Liver (tissue), 3 donors: ENCODE measurements at regions not wholly inside any gene's neighbourhood (a gene's known extent, or its start where the extent isn't known, plus 50 kb on each side); places are given as distances from the start of the nearest gene placed in this dataset.

Source experiments
- GABPA ChIP-seq, 2 donors: IDR thresholded peaks in 1 of 2; conservative IDR thresholded peaks in 1 of 2; 2 replicates each; pipeline ENCODE4 v1.6.1; 2016; ENCODE audit warnings: antibody characterized with exemption in 2 of 2, mild to moderate bottlenecking in 1 of 2, moderate library complexity in 1 of 2
- JUND ChIP-seq, 2 donors: IDR thresholded peaks; 2 replicates each; pipeline ENCODE4 v1.6.1; 2016; ENCODE audit warnings: antibody characterized with exemption in 2 of 2
- RAD21 ChIP-seq, 2 donors: IDR thresholded peaks; 2 replicates each; pipeline ENCODE4 v1.6.1; 2016; ENCODE audit warnings: antibody characterized with exemption in 2 of 2, mild to moderate bottlenecking in 2 of 2
- SP1 ChIP-seq: IDR thresholded peaks from 2 replicates; pipeline ENCODE4 v1.6.1; 2018; ENCODE audit warnings: antibody characterized with exemption, mild to moderate bottlenecking
- TAF1 ChIP-seq: conservative IDR thresholded peaks from 2 replicates; pipeline ENCODE4 v1.6.1; 2016; ENCODE audit warnings: antibody characterized with exemption, mild to moderate bottlenecking
- YY1 ChIP-seq: IDR thresholded peaks from 2 replicates; pipeline ENCODE4 v1.6.1; 2016; ENCODE audit warnings: antibody characterized with exemption, mild to moderate bottlenecking
- TF ChIP-seq, protein P1 (sequence below): fragments of 150-350 bp; IDR thresholded peaks from 2 replicates; pipeline ENCODE4 v1.5.1; 2017; ENCODE audit warnings: improper control_type of control experiment, low read depth, low read length; ENCODE audit not compliant: missing input control
- TF ChIP-seq, protein P2 (sequence below): IDR thresholded peaks from 2 replicates; pipeline ENCODE4 v1.6.1; 2016; ENCODE audit warnings: antibody characterized with exemption
- TF ChIP-seq, protein P3 (sequence below): IDR thresholded peaks from 2 replicates; pipeline ENCODE4 v1.6.1; 2016; ENCODE audit warnings: antibody characterized with exemption
- TF ChIP-seq, protein P4 (sequence below): IDR thresholded peaks from 2 replicates; pipeline ENCODE4 v1.6.1; 2016; ENCODE audit warnings: antibody characterized with exemption
- TF ChIP-seq, protein P5 (sequence below): IDR thresholded peaks from 2 replicates; pipeline ENCODE4 v1.6.1; 2016; ENCODE audit warnings: antibody characterized with exemption, mild to moderate bottlenecking
- donor health status: healthy.
- donor health status: healthy.

DNA sequence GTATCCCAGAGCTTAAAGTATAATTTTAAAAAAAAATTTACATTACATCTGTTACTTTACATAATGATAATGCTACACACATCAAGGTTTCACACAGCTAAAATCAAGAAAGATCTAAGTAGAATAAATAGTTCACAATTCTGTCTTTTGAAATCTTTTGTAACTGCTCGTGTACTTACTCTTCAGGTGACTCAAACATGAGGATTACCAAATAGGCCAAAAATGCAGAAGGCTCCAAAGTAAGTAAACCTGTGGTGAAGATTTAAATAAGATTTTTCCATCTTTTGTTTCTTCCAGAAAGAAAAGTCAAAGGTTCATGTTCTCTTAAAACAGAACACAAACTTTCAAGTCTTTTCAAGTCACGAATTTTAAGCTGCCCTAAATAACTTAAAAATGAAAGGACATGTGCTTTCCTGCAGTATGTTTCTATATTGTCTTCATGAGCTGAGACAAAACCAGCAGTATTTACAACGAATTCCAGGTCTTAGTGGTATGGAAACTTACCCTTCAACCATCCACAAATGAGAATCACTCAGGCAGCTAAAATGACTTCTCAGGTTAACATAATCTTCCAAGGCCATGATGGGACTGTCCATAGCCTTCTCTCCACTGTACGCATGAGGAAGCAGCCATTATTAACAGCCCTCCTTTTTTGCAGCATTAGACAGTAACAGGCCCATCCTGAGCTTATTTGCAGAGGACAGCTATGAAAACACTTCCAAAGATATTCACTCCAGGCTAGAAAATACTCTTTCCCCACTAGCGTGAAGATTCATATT is 172.8 kb upstream of the EDNRA start:
- TF ChIP-seq, protein P1, sequence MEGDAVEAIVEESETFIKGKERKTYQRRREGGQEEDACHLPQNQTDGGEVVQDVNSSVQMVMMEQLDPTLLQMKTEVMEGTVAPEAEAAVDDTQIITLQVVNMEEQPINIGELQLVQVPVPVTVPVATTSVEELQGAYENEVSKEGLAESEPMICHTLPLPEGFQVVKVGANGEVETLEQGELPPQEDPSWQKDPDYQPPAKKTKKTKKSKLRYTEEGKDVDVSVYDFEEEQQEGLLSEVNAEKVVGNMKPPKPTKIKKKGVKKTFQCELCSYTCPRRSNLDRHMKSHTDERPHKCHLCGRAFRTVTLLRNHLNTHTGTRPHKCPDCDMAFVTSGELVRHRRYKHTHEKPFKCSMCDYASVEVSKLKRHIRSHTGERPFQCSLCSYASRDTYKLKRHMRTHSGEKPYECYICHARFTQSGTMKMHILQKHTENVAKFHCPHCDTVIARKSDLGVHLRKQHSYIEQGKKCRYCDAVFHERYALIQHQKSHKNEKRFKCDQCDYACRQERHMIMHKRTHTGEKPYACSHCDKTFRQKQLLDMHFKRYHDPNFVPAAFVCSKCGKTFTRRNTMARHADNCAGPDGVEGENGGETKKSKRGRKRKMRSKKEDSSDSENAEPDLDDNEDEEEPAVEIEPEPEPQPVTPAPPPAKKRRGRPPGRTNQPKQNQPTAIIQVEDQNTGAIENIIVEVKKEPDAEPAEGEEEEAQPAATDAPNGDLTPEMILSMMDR, result no peak
- TF ChIP-seq, protein P2, sequence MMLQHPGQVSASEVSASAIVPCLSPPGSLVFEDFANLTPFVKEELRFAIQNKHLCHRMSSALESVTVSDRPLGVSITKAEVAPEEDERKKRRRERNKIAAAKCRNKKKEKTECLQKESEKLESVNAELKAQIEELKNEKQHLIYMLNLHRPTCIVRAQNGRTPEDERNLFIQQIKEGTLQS, result no peak
- TF ChIP-seq YY1 (no peak), RAD21 (IDR thresholded peaks at IDR 0.05) (no peak), TAF1 (no peak), SP1 (no peak), GABPA (IDR thresholded peaks at IDR 0.05 in 1 of 2, conservative IDR thresholded peaks at IDR 0.05 in 1 of 2) (no peak), JUND (IDR thresholded peaks at IDR 0.05) (no peak)
- TF ChIP-seq, protein P3, sequence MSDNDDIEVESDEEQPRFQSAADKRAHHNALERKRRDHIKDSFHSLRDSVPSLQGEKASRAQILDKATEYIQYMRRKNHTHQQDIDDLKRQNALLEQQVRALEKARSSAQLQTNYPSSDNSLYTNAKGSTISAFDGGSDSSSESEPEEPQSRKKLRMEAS, result no peak
- TF ChIP-seq, protein P4, sequence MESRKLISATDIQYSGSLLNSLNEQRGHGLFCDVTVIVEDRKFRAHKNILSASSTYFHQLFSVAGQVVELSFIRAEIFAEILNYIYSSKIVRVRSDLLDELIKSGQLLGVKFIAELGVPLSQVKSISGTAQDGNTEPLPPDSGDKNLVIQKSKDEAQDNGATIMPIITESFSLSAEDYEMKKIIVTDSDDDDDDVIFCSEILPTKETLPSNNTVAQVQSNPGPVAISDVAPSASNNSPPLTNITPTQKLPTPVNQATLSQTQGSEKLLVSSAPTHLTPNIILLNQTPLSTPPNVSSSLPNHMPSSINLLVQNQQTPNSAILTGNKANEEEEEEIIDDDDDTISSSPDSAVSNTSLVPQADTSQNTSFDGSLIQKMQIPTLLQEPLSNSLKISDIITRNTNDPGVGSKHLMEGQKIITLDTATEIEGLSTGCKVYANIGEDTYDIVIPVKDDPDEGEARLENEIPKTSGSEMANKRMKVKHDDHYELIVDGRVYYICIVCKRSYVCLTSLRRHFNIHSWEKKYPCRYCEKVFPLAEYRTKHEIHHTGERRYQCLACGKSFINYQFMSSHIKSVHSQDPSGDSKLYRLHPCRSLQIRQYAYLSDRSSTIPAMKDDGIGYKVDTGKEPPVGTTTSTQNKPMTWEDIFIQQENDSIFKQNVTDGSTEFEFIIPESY, result no peak
- TF ChIP-seq, protein P5, sequence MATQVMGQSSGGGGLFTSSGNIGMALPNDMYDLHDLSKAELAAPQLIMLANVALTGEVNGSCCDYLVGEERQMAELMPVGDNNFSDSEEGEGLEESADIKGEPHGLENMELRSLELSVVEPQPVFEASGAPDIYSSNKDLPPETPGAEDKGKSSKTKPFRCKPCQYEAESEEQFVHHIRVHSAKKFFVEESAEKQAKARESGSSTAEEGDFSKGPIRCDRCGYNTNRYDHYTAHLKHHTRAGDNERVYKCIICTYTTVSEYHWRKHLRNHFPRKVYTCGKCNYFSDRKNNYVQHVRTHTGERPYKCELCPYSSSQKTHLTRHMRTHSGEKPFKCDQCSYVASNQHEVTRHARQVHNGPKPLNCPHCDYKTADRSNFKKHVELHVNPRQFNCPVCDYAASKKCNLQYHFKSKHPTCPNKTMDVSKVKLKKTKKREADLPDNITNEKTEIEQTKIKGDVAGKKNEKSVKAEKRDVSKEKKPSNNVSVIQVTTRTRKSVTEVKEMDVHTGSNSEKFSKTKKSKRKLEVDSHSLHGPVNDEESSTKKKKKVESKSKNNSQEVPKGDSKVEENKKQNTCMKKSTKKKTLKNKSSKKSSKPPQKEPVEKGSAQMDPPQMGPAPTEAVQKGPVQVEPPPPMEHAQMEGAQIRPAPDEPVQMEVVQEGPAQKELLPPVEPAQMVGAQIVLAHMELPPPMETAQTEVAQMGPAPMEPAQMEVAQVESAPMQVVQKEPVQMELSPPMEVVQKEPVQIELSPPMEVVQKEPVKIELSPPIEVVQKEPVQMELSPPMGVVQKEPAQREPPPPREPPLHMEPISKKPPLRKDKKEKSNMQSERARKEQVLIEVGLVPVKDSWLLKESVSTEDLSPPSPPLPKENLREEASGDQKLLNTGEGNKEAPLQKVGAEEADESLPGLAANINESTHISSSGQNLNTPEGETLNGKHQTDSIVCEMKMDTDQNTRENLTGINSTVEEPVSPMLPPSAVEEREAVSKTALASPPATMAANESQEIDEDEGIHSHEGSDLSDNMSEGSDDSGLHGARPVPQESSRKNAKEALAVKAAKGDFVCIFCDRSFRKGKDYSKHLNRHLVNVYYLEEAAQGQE, result no peak
